NCI-H2107 treated with DMSO at 0.1 percent for 48 hours (cell line): ENCODE measurements at regions not wholly inside any gene's neighbourhood (a gene's known extent, or its start where the extent isn't known, plus 50 kb on each side); places are given as distances from the start of the nearest gene placed in this dataset.
"Not testable (repeated sequence)": the region's sequence is repeated elsewhere in the genome, so short reads cannot be mapped to it uniquely, and the experiment has no call there.

Source experiments
- DNase-seq: peaks from one replicate; lab custom pipeline; 2025; ENCODE audit not compliant: unreplicated experiment; lab: John Stamatoyannopoulos, UW

- DNase-seq = not testable (repeated sequence)
Measured at GRCh38 chr13:57909833-57910232, 278.3 kb downstream of the PCDH17 start.

GRCh38 chr13:57918086-57918485, 286.5 kb downstream of the PCDH17 start:
- DNase-seq = no peak

- no peak for DNase-seq
Measured at GRCh38 chr13:57918913-57919312, 287.4 kb downstream of the PCDH17 start.

- no peak for DNase-seq
Measured at GRCh38 chr13:57925250-57925649, 293.7 kb downstream of the PCDH17 start.

- no peak for DNase-seq
Measured at GRCh38 chr13:57925751-57926150, 294.2 kb downstream of the PCDH17 start.

- DNase-seq = no peak
Measured at GRCh38 chr13:57932061-57932460, 300.5 kb downstream of the PCDH17 start.

- no peak for DNase-seq
Measured at GRCh38 chr13:57933606-57934005, 302.1 kb downstream of the PCDH17 start.

GRCh38 chr13:57935965-57936364, 304.4 kb downstream of the PCDH17 start:
- no peak for DNase-seq

- DNase-seq = no peak
Measured at GRCh38 chr13:57946361-57946760, 314.8 kb downstream of the PCDH17 start.

- no peak for DNase-seq
Measured at GRCh38 chr13:57948884-57949283, 317.3 kb downstream of the PCDH17 start.

GRCh38 chr13:57969951-57970350, 338.4 kb downstream of the PCDH17 start:
- DNase-seq = no peak

GRCh38 chr13:57970404-57970803, 338.9 kb downstream of the PCDH17 start:
- no peak for DNase-seq

- no peak for DNase-seq
Measured at GRCh38 chr13:57982782-57983181, 351.2 kb downstream of the PCDH17 start.

GRCh38 chr13:57988276-57988675, 356.7 kb downstream of the PCDH17 start:
- DNase-seq = no peak

- DNase-seq = no peak
Measured at GRCh38 chr13:57991041-57991440, 359.5 kb downstream of the PCDH17 start.

GRCh38 chr13:57992416-57992815, 360.9 kb downstream of the PCDH17 start:
- no peak for DNase-seq

GRCh38 chr13:57996717-57997116, 365.2 kb downstream of the PCDH17 start:
- DNase-seq = no peak

- DNase-seq = no peak
Measured at GRCh38 chr13:58004751-58005150, 373.2 kb downstream of the PCDH17 start.

- no peak for DNase-seq
Measured at GRCh38 chr13:58018020-58018419, 386.5 kb downstream of the PCDH17 start.

GRCh38 chr13:58018865-58019264, 387.3 kb downstream of the PCDH17 start:
- peak; percentile 88 for DNase-seq

- DNase-seq = no peak
Measured at GRCh38 chr13:58024103-58024502, 392.6 kb downstream of the PCDH17 start.

- DNase-seq = no peak
Measured at GRCh38 chr13:58025821-58026220, 394.3 kb downstream of the PCDH17 start.

GRCh38 chr13:58032676-58033460, 401.3 kb downstream of the PCDH17 start:
- DNase-seq = no peak
